Skeletal muscle satellite cell (primary cell): ENCODE measurements at regions not wholly inside any gene's neighbourhood (a gene's known extent, or its start where the extent isn't known, plus 50 kb on each side); places are given as distances from the start of the nearest gene placed in this dataset.

Experiments used
- H3K27me3 ChIP-seq: 2 replicates; pipeline ENCODE4 v1.7.0; 2013; ENCODE audit warnings: low read length; ENCODE audit not compliant: control insufficient read depth, insufficient read depth
- H3K36me3 ChIP-seq: 2 replicates; pipeline ENCODE4 v1.7.0; 2013; ENCODE audit warnings: mild to moderate bottlenecking, control low read depth, low read length; ENCODE audit not compliant: insufficient read depth
- H3K4me1 ChIP-seq: 2 replicates; pipeline ENCODE4 v1.7.0; 2013; ENCODE audit warnings: low read length; ENCODE audit not compliant: control insufficient read depth, insufficient read depth
- H3K4me2 ChIP-seq: 2 replicates; pipeline ENCODE4 v1.7.0; 2013; ENCODE audit warnings: mild to moderate bottlenecking, low read length
- H3K4me3 ChIP-seq: 2 replicates; pipeline ENCODE4 v1.7.0; 2013; ENCODE audit warnings: low read length
- H3K9ac ChIP-seq: 2 replicates; pipeline ENCODE4 v1.7.0; 2013; ENCODE audit warnings: mild to moderate bottlenecking, low read depth, low read length, moderate library complexity
- H3K9me3 ChIP-seq: replicated peaks from 2 replicates; pipeline ENCODE4 v1.7.0; 2013; ENCODE audit warnings: mild to moderate bottlenecking, control low read depth, low read length

DNA sequence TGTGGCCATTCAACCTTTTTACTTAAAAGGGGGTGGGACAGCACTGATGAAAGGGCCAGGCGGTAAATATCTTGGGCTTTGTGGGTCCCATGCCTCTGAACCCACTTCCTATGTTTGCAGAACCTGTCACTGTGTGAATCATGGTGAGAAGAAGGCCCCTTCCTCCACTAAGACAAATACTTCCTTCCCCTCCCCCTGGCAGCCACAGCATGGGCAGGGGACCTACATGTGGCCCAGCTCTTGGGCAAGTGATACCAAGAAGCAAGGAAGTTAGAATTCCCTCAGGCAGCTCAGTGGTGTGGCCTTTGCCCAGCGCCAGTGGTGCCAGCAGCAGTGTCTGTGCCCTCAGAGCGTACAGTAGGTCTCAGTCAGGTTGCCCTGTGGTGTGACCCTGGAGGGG, 168.6 kb downstream of the TRIM33 start:
- Histone ChIP-seq H3K4me2 (peak overlapping the region; percentile 7), H3K27me3 (no peaks in the 10 kb centered on the region), H3K4me3 (no peak overlapping the region), H3K9me3 (no peaks in the 10 kb centered on the region), H3K9ac (peak overlapping the region; percentile 51), H3K4me1 (peaks cover 29% of the 10 kb centered on the region), H3K36me3 (no peaks in the 10 kb centered on the region)

DNA sequence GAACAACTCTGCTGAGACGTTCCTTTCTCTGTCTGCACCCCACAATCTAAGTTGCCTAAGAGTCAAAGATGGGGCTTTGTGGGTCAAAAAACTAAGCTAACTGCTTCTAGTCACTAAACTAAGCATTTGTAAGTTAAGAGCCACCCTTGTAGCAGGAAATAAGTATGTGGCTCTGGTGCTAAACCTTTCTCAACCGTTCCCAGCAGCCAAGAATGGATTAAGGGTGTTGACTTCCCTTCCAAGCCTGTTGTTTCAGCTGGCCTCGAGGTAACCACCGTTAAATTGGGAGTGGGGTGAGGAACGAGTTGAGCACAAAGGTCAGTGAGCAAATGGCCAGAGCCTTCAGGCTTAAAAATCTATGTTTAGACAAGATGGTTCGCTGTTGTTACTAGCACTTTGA, 169.1 kb downstream of the TRIM33 start:
- Histone ChIP-seq H3K4me2 (peak overlapping the region; percentile 7), H3K36me3 (no peaks in the 10 kb centered on the region), H3K4me1 (peaks cover 29% of the 10 kb centered on the region), H3K9me3 (no peaks in the 10 kb centered on the region), H3K4me3 (no peak overlapping the region), H3K27me3 (no peaks in the 10 kb centered on the region), H3K9ac (peak overlapping the region; percentile 51)

DNA sequence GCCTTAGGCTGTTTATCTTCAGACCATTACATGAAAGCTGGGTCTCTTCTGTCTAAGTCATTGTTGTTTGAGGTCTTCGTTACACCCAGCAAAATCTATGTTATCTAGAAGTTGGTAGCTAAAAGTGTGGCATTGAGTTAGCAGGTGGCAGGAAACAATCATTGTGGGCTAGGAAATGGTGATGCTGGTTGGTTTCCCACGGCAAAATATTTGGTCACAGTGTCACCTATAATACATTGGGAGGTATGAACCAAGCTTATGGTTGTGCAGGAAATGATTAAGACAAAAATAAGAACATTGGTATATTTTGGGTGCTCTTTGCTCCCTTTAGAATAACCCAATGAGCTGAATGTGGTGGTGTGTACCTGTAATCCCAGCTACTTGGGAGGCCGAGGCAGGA, 169.7 kb downstream of the TRIM33 start:
- peak overlapping the region; percentile 51 for H3K9ac ChIP-seq
- H3K4me1 ChIP-seq, result peaks cover 26% of the 10 kb centered on the region
- no peaks in the 10 kb centered on the region for H3K9me3 ChIP-seq
- no peak overlapping the region for H3K4me2 ChIP-seq
- H3K4me3 ChIP-seq, result no peak overlapping the region
- no peaks in the 10 kb centered on the region for H3K27me3 ChIP-seq
- H3K36me3 ChIP-seq, result no peaks in the 10 kb centered on the region

DNA sequence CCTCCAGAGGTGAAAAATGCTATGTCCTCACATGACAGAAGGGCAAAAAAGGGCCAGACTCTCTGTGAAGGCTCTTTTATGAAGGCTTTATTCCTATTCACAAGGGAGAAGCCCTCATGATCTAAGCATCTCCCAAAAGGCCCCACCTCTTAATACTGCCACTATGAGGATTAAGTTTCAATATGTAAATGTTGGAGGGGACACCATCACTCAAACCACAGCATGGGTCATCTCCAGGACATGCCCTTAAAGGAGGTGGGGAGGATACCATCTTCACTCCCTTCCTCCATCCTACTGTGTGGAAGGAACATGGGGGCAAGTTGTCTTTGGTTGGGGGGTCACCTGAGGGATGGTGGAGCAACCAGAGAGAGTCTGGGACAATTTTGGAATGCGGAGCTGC, 170.1 kb downstream of the TRIM33 start:
- Histone ChIP-seq H3K4me1 (peaks cover 22% of the 10 kb centered on the region), H3K4me2 (no peak overlapping the region)

DNA sequence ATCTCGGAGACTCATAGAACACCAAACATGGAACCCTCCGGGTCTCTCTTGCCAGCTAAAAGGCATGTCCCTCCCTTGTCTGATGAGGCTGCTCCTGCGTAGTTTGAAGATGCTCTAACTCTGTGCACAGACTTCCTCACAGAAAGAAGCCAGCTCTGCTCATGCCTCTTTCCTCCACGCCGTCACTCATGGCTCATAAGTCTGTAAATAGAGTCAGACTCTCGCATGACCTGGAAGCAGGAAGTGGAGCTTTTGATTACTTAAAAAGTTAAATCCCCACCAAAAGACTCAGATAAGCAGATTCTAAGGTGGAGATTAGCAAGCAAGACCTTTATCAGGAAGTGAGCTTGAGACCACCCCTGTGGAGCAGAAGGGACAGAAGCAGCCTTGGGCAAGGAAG, 171.6 kb downstream of the TRIM33 start:
- Histone ChIP-seq H3K9me3 (no peaks in the 10 kb centered on the region), H3K27me3 (no peaks in the 10 kb centered on the region), H3K9ac (no peak overlapping the region), H3K36me3 (no peaks in the 10 kb centered on the region), H3K4me2 (no peak overlapping the region), H3K4me3 (no peak overlapping the region), H3K4me1 (peaks cover 18% of the 10 kb centered on the region)

More for the DNA sequence above, 170.1 kb downstream of the TRIM33 start:
- Histone ChIP-seq H3K4me3 (no peak overlapping the region), H3K27me3 (no peaks in the 10 kb centered on the region), H3K36me3 (no peaks in the 10 kb centered on the region), H3K9ac (peak overlapping the region; percentile 24), H3K9me3 (no peaks in the 10 kb centered on the region)

DNA sequence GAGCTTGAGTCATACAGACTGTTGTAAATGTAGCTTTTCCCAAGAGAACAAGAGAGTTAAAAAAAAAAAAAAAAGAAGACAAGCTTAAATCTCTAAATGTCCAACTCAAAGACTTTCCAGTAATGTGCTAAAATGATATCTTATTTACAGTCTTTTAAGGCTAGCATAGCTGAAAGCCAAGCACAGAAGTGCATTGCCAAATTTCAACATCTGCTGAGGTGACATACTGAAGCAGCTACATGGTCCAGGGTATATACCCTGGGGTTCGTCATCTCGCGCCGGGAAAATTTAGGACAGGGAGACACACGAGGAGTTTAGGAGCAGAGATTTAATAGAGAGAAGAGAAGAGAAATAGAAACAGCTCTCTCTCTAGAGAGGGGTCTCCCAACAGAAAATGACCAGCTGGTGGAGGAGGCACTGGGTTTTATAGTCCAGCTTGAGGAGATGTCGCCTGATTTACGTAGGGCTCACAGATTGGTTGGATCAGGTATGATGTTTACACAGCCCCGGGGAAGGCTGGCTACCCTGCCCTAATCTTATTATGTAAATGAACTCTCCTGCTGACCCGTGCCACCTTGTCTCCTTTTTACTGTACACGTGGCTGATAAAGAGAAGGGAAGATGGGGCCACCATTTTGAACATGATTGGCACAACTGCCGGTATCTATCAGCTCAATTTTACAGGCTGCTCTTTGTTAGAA, 172.7 kb downstream of the TRIM33 start:
- Histone ChIP-seq H3K27me3 (peaks cover 7% of the 10 kb centered on the region), H3K4me3 (no peak overlapping the region), H3K4me1 (peaks cover 18% of the 10 kb centered on the region), H3K4me2 (no peak overlapping the region), H3K36me3 (no peaks in the 10 kb centered on the region), H3K9me3 (no peaks in the 10 kb centered on the region), H3K9ac (no peak overlapping the region)

- no peaks in the 10 kb centered on the region for H3K9me3 ChIP-seq
- H3K36me3 ChIP-seq, result no peaks in the 10 kb centered on the region
- H3K27me3 ChIP-seq, result peaks cover 10% of the 10 kb centered on the region
- no peak overlapping the region for H3K9ac ChIP-seq
- peaks cover 12% of the 10 kb centered on the region for H3K4me1 ChIP-seq
- no peak overlapping the region for H3K4me2 ChIP-seq
- H3K4me3 ChIP-seq, result no peak overlapping the region
These were observed 173.6 kb downstream of the TRIM33 start for GRCh38 chr1:114337417-114337816.

- no peak overlapping the region for H3K4me3 ChIP-seq
- no peak overlapping the region for H3K4me2 ChIP-seq
- H3K36me3 ChIP-seq, result no peaks in the 10 kb centered on the region
- no peaks in the 10 kb centered on the region for H3K9me3 ChIP-seq
- peaks cover 14% of the 10 kb centered on the region for H3K27me3 ChIP-seq
- H3K4me1 ChIP-seq, result peaks cover 1% of the 10 kb centered on the region
- H3K9ac ChIP-seq, result no peak overlapping the region
These were observed 174.6 kb downstream of the TRIM33 start for GRCh38 chr1:114336360-114336759.

GRCh38 chr1:114335273-114335672, 175.7 kb downstream of the TRIM33 start:
- Histone ChIP-seq H3K4me3 (no peak overlapping the region), H3K4me2 (no peak overlapping the region), H3K4me1 (peaks cover 4% of the 10 kb centered on the region)

GRCh38 chr1:114334297-114334696, 176.7 kb downstream of the TRIM33 start:
- no peaks in the 10 kb centered on the region for H3K36me3 ChIP-seq

More at GRCh38 chr1:114335273-114335672, 175.7 kb downstream of the TRIM33 start:
- H3K9ac ChIP-seq, result no peak overlapping the region
- peaks cover 14% of the 10 kb centered on the region for H3K27me3 ChIP-seq
- no peaks in the 10 kb centered on the region for H3K36me3 ChIP-seq
- H3K9me3 ChIP-seq, result no peaks in the 10 kb centered on the region

DNA sequence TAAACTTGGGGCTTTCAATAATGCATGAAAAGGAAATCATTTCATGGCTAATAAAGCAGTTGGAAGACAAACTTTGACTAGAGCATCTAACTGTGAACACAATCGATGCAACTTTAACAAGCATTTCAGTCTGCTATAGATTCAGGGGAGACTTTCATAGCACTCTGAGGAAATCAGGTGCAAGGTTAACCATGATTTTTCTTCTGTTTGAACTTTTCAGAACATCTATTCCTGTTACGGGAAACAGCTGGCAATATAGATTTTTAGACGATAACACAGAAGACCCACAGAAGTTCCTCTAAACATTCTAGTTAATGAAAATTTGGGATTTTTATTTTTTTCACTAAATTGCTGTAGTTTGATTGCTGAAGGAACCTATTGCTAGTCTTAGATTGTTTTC, 177.3 kb downstream of the TRIM33 start:
- Histone ChIP-seq H3K4me2 (no peak overlapping the region), H3K4me3 (no peak overlapping the region), H3K27me3 (peaks cover 19% of the 10 kb centered on the region), H3K36me3 (no peaks in the 10 kb centered on the region), H3K9ac (no peak overlapping the region), H3K9me3 (no peaks in the 10 kb centered on the region), H3K4me1 (peaks cover 14% of the 10 kb centered on the region)

More at GRCh38 chr1:114334297-114334696, 176.7 kb downstream of the TRIM33 start:
- Histone ChIP-seq H3K9me3 (no peaks in the 10 kb centered on the region), H3K4me3 (no peak overlapping the region), H3K4me1 (peaks cover 14% of the 10 kb centered on the region), H3K9ac (no peak overlapping the region), H3K27me3 (peaks cover 19% of the 10 kb centered on the region), H3K4me2 (no peak overlapping the region)

GRCh38 chr1:114331936-114332335, 178.3 kb upstream of the SYT6 start:
- H3K4me3 ChIP-seq, result no peak overlapping the region
- no peak overlapping the region for H3K4me2 ChIP-seq
- peaks cover 19% of the 10 kb centered on the region for H3K27me3 ChIP-seq
- H3K4me1 ChIP-seq, result peaks cover 14% of the 10 kb centered on the region
- no peaks in the 10 kb centered on the region for H3K36me3 ChIP-seq
- no peaks in the 10 kb centered on the region for H3K9me3 ChIP-seq
- no peak overlapping the region for H3K9ac ChIP-seq
